HL-60 (cell line): ENCODE measurements at regions not wholly inside any gene's neighbourhood (a gene's known extent, or its start where the extent isn't known, plus 50 kb on each side); places are given as distances from the start of the nearest gene placed in this dataset.

ENCODE experiments used
- DNase-seq, 2 experiments: peaks; one replicate each; pipeline ENCODE4 v3.0.0-alpha.2; 2010 to 2020; ENCODE audit warnings: low read depth in 1 of 2, low spot score in 1 of 2
- H3K27ac ChIP-seq: fragments of 250-450 bp; sonication (Bioruptor Pico); replicated peaks from 2 replicates; pipeline ENCODE4 v1.5.1; 2020; ENCODE audit warnings: mild to moderate bottlenecking, moderate library complexity
- H3K27me3 ChIP-seq: fragments of 250-450 bp; sonication (Bioruptor Pico); 2 replicates; pipeline ENCODE4 v1.5.1; 2021; ENCODE audit warnings: mild to moderate bottlenecking, moderate library complexity; ENCODE audit not compliant: insufficient read depth, poor library complexity, severe bottlenecking
- H3K4me3 ChIP-seq: replicated peaks from 2 replicates; pipeline ENCODE4 v1.5.1; 2011; ENCODE audit warnings: mild to moderate bottlenecking, control low read depth, low read length; ENCODE audit not compliant: insufficient read depth
- CTCF ChIP-seq: IDR thresholded peaks from one replicate; pipeline ENCODE4 v1.5.1; 2011; ENCODE audit warnings: low read length, control low read depth, inconsistent platforms; ENCODE audit not compliant: insufficient read depth
- GABPA ChIP-seq: IDR thresholded peaks from 2 replicates; pipeline ENCODE4 v1.6.1; 2012; ENCODE audit warnings: low read depth
- POLR2AphosphoS5 ChIP-seq: IDR thresholded peaks from 2 replicates; pipeline ENCODE4 v1.6.1; 2012; ENCODE audit warnings: low read depth
- REST ChIP-seq: IDR thresholded peaks from 2 replicates; pipeline ENCODE4 v1.6.1; 2012; ENCODE audit warnings: low read depth; ENCODE audit not compliant: insufficient replicate concordance
- SPI1 ChIP-seq: IDR thresholded peaks from 2 replicates; pipeline ENCODE4 v1.6.1; 2012; ENCODE audit warnings: low read depth, mild to moderate bottlenecking, borderline replicate concordance

DNA sequence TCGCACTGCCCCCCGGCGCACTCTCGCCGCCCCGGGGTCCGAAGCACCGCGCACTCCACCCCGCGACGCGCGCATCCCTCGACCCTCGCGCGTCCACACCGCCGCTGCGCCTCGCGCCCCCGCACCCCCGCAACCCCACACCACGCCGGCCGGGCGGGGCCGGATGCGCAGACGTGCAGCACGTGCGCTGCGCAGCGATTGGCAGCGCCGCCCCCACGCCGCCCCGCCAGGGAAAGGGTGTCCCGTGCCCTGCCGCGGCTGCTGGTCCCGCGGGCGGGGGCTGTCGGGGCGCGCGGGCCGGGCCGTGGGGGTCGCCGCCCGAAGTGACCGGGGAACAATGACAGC, 53.7 kb upstream of the KDM7A start:
- H3K27ac ChIP-seq, result no peak overlapping the region
- DNase-seq, result no peak
- no peak overlapping the region for H3K4me3 ChIP-seq
- peaks cover 41% of the 10 kb centered on the region for H3K27me3 ChIP-seq
- no peak for TF ChIP-seq POLR2AphosphoS5
- TF ChIP-seq SPI1, result no peak
- no peak for TF ChIP-seq REST
- no peak for TF ChIP-seq CTCF
- TF ChIP-seq GABPA, result no peak

DNA sequence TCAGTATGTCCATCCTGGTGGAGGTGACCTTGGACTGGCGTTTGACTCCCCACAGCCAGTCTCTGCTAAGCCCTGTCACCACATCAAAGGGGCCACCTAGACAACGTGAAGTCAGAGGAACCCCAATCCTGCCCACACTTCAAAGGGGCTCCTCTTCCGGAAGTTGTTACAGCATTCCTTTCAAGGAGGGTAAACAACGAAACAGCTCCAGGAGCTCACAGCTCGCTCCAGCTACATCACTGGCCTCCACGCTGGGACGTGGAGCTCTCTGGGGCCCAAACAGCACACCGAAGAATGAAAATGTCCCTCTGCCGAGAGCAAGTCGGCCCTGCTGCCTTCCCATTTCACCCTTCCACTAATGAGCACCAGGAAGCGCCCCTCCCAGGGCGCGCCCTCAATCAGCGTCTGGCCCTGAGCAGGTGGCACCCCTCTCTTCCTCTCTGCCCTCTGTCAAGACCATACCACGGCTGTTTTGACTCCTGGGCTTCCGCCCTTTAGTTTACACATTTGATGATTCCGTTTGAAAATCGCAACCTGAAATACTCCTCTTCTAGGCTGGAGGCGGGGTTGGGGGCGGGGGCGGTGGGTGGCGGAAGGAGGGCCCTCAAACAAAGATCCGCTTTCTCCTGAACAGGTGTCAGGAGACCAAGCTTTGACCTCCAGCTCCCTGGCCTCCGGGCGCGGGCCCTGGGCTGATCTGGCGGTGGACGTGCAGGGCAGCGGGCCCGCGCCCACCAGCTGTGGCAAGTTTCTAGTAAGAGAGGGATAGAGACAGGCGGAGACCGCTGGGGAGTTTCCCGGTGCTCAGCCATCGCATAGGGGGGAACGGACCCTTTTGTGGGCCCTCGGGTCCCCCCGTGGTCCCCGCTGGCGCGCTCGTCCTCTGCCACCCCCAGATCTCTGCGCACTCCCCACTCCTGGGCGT, 53.1 kb upstream of the KDM7A start:
- Histone ChIP-seq H3K4me3 (no peak overlapping the region), H3K27me3 (peaks cover 43% of the 10 kb centered on the region), H3K27ac (no peak overlapping the region)
- no peak for DNase-seq
- TF ChIP-seq CTCF (no peak), POLR2AphosphoS5 (no peak), SPI1 (no peak), REST (no peak), GABPA (no peak)

GRCh38 chr7:140229101-140229525, 52.3 kb upstream of the KDM7A start:
- TF ChIP-seq CTCF, result no peak
- no peak for TF ChIP-seq SPI1
- TF ChIP-seq REST, result no peak
- TF ChIP-seq GABPA, result no peak
- TF ChIP-seq POLR2AphosphoS5, result no peak
- Histone ChIP-seq H3K4me3 (no peak overlapping the region), H3K27ac (no peak overlapping the region), H3K27me3 (peaks cover 46% of the 10 kb centered on the region)
- DNase-seq, result no peak
